Right renal cortex interstitium (tissue), 3 donors: ENCODE measurements at regions not wholly inside any gene's neighbourhood (a gene's known extent, or its start where the extent isn't known, plus 50 kb on each side); places are given as distances from the start of the nearest gene placed in this dataset.

ENCODE experiments used
- DNase-seq, 3 donors: peaks; one replicate each; pipeline ENCODE4 v3.0.0-alpha.2; 2013; ENCODE audit warnings: low read depth in 3 of 3, low spot score in 2 of 3

DNA sequence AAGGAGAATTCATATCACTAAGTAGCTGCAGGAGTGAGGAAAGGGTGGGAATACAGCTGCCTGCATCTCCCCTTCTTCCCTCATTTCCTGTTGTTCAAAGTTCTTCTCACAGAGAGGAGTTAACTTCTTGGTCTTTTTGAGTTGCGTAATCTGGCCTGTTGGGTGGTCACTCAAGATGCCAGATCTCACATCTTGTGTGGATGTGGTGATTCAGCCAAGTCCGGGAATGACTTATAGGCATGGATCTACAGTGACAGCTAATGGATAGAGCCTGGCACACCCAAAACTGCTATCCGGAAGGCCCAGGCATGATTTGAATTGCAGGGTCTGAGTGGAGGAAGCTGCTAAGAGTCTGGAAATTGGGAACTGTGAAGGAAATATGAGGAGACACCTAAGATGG, 100.2 kb upstream of the SLC35B3 start:
- DNase-seq, result no peak

DNA sequence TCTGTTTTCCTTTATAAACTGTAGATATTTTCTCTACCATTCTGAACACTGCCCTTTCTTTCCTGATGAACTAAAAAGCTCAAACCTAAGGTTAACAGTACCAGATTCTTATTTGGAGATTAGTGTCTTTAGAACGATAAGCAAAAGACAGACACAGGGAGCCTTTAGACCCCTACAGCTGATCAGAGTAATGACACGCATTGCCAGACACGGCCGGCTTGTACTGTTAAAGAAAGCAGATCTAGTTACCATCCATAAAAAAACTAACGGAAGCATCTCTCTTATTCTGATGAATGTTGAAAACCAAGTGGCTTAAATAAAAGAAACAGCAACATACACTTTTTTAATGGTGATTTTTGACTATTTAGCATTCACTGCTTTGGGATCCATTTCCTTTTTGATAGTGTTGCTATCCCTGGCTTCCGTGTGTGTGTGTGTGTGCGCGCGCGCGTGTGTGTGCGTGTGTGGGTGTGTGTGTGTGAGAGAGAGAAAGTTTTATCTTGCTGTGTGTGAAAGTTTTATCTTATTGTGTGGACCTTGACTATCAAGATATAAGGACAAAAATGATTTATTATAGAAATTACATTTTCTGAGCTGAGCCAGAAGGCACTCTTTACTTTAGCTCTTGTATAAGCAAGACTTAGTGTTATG, 95.6 kb upstream of the SLC35B3 start:
- no peak for DNase-seq

DNA sequence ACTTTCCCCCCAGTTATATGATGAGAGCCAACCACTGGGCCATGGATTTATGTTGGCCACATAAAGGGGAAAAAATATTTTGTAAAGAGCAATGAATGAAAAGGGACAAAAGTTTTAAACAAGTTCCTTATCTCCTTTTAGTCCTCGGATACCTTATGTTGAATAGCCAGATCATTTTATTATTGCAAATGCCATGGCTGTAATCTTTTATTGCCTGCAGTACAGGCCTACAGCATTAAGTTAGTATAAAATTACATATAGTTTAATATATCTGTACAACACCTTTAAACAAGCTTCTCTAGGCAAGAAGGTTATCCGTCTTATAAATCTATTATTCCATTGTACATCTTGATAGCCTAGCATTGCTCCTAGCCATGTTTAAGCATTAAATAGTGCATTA, 93.9 kb upstream of the SLC35B3 start:
- DNase-seq, result no peak

DNA sequence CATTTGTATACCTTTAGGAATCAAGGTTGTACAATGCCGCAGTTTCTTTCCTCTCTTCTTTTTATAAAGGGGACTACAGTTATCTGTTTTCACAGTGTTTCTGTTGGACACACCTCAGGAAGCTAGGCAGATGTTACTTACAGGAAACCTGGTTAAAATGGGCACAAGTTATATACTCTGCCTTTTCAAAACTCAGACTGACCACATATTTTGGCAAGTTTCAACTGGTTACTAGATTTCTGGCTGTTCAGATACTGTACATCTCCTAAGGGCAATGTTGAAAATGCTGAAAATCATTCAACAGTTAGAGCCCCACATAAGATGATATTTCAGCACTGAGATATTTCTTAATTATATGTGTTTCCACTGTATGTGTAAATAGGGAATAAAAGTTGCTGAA, 92.5 kb upstream of the SLC35B3 start:
- DNase-seq, result no peak

DNA sequence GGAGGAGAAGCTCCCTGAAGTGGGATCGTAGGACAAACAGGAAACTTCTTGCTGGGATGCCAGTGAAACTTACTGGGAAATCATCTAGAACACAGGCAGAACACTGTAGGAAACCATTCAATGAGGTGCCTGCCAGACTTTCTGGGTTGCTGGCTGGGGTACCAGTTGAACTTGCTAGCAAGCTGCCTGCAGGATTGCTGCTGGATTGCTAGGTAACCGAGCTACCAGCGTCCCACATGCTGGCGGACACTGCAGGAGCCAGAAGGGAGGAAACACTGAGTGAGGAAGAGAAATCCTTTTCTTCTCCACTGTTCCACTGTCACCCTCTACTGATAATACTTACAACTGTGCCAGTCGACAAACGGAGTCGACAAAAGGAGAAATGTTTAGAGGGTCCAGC, 91.3 kb upstream of the SLC35B3 start:
- no peak for DNase-seq

DNA sequence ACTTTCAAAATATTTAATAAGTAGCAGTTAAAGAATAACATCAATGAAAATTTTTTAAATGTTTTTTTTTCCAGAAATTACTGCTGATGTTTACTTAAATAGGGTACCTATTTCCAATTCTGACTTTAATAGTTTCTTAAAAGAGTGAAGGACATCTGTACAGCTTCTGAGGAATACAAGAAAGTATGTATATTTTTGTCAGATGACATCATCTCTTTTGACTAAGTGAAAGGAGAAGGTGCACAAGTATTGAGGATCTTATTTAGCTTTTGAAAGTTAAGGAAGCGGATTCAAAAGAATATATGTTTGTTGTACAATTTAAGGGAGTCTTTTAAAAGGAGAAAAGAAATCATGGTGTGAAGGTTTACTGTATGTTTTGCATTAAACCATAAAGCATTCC, 90.0 kb upstream of the SLC35B3 start:
- DNase-seq, result no peak

DNA sequence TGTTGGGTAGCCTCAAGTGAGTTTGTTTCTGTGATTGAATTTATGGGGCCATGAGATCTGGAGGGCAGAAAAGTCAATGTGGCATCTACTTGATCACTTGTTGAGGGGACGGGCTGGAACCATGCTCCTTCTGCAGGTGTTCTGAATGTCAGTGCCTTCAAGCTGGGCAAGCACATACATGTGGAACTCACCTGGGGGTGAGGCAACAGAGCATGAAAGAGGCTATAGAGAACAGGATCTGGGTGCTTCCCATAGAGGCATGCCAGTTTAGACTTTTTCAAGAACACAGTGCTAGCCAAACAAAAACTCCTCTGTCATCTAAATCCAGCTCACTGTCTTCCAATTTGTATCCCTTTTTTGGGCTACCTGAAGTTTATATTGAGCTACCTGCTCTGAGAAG, 77.8 kb upstream of the SLC35B3 start:
- DNase-seq, result no peak

DNA sequence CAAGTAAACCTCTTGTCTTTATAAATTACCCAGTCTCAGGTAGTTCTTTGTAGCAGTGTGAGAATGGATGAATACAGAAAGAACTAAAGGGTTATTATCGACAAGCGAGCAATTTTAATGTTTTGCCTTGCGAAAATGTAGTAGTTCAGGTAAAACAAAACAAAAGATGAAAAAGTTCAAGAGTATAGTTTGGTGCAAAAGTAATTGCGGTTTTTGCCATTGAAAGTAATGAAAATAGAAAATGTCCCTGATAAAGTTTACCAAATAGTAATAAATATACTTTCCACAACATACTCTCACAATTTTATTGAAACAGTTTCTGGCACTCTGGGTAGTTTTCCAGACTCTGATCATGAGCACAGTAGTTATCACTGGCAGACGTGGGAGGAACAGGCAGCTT, 71.9 kb upstream of the SLC35B3 start:
- no peak for DNase-seq

DNA sequence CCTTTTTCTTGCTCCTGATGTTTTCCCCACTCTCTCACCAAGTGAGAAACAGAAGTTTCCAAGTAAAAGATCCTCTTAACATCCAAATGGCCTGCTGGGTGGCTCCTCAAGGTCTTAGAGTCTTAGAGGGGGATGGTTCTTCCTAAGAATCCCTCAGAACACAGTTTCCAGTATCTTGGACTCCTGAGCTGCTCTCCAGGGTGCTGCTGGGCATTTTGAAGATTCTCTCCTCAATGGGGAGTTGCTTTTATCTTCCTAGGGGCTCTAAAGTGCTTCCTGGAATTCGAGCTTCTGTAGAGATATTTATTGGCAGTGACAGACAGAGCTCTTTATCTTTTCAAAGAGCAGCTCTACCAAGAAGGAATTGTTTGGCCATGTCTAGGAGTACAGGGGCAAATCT, 70.8 kb upstream of the SLC35B3 start:
- DNase-seq, result no peak

DNA sequence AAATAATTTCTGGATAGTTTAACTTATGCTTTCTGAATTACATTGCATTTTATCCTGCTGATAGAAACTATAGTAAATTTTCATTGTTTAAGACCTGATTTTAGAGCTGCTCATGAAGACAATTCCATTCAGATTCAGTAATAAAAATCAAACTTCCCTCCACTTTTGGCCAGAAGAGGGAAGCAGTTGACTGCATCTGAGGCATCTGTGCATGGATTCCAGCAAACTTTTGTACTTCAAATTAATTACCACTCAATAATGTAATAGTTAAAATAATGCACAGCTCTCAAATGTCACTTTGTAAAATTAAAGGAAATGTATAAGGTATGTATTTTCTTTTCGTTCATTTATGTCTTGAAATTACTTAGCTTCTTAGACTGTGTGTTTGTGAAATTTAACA, 64.2 kb upstream of the SLC35B3 start:
- DNase-seq, result peak in 1 of 3 donors; percentile 7

DNA sequence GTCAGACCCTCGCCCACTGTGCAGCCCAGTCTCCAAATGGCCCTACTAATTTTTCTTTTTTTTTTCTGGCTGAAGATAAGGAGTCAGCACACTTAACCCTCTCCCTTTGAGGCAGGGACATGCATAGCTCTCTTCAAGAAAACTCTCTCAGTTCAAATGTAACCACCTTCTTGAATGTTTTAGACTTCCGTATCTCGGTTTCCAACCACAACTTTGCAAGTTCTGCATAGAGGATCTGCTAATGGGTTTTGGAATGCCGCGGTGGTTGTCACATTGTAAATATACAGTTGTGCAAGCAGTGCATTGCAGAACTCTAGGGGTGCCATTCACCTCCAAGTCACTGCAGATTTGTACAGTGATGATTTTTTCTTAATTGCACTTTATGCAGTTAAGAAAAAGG, 59.4 kb upstream of the SLC35B3 start:
- no peak for DNase-seq

DNA sequence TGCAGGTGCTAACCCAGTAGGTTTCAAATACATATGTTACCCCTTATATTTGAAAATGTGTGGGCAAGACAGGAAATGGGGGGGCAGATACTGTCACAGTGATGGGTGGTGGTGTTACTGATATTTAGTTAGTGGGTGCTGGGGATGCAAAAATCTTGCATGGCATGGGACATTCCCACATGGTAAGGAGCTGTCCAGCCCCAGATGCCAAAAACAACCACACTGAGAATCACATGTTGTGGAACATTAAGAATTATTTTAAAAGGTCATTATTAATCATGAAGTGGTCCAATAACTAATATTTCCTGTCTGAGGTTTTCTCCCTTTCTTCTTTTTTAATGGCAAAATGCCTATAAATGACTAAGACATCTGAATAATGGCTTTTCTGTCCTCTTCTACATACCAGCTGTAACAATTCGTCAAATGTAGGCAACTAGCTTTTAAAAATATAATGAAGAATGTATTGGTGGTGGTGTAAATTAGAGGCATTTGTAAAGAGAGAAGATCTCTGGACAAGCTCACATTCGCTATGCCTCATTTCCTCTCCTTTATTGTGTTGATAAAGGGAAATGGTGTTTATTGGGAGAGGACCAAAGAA, 57.3 kb upstream of the SLC35B3 start:
- no peak for DNase-seq
